ENCODE measurements at regions not wholly inside any gene's neighbourhood (a gene's known extent, or its start where the extent isn't known, plus 50 kb on each side); places are given as distances from the start of the nearest gene placed in this dataset.

DNA sequence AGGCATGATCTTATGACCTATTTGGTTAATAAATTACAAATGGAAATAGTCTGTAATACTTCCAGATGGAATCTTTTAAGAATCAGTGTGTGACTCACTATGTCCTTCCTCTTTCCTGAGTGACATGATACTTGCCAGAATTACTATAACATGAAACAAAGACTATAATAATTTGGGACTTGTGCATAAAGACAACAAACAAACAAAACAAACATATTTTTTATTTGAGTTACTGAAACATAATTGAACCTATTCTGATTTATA, 1268.1 kb downstream of the OTOL1 start:
- Histone ChIP-seq H3K9me3 (ENCODE audit: insufficient read depth, low read depth, low read length) (peaks cover 21% of the 10 kb centered on the region), H3K27me3 (ENCODE audit: insufficient read depth, low read length) (no peaks in the 10 kb centered on the region), H3K4me3 (ENCODE audit: low read length) (no peak overlapping the region), H3K4me1 (ENCODE audit: insufficient read depth, low read length) (no peaks in the 10 kb centered on the region), H3K36me3 (ENCODE audit: insufficient read depth, low read length) (no peaks in the 10 kb centered on the region), H3K9ac (ENCODE audit: low read depth, low read length) (no peak overlapping the region), H3K27ac (ENCODE audit: low read depth, low read length) (no peak overlapping the region)

DNA sequence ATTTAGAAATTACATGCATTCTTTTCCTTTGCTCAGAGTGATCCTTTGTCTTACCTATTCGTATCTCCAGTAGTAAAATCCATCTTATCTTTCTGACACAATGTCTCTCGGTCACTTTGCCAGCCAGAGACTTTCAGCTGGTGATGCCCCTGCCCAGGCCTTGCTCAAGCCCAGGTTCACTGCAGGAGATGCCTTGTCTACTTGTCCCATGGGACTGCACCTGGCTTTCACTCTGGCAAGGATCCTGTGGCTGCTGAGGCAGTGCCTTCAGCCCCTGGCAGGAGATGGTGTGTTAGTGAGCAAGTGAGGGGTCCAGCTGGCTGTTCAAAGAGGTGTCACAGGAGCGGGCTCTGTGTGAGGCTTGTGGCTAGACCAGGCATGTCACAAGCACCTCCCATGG, 1268.9 kb downstream of the OTOL1 start:
- no peaks in the 10 kb centered on the region for H3K27me3 ChIP-seq (ENCODE audit: insufficient read depth, low read length)
- H3K36me3 ChIP-seq (ENCODE audit: insufficient read depth, low read length), result no peaks in the 10 kb centered on the region
- H3K9ac ChIP-seq (ENCODE audit: low read depth, low read length), result no peak overlapping the region
- 93% methylated on average over 3 of the region's 3 CpGs for WGBS
- no peaks in the 10 kb centered on the region for H3K4me1 ChIP-seq (ENCODE audit: insufficient read depth, low read length)
- H3K9me3 ChIP-seq (ENCODE audit: insufficient read depth, low read depth, low read length), result peaks cover 21% of the 10 kb centered on the region
- H3K27ac ChIP-seq (ENCODE audit: low read depth, low read length), result no peak overlapping the region
- H3K4me3 ChIP-seq (ENCODE audit: low read length), result no peak overlapping the region

DNA sequence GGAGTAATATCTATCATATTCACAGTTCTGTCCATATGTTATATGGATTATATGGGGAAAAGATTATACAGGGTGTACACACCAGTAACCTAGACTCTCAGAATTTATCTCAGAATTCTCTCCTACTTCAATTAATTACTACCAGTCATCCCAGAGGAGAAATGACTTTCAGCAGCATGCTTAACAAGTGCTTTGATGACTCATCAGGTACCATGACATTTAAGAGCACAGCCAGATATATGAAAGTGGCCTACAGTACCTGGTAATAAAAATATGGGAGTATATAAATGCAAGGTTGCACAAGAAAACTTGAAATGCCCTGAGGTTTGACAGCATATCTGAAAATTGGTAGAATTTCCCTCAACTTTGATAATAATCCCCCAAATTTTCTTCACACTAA, 1273.0 kb downstream of the OTOL1 start:
- Histone ChIP-seq H3K9me3 (ENCODE audit: insufficient read depth, low read depth, low read length) (peaks cover 21% of the 10 kb centered on the region), H3K9ac (ENCODE audit: low read depth, low read length) (no peak overlapping the region), H3K27me3 (ENCODE audit: insufficient read depth, low read length) (no peaks in the 10 kb centered on the region), H3K4me3 (ENCODE audit: low read length) (no peak overlapping the region), H3K27ac (ENCODE audit: low read depth, low read length) (no peak overlapping the region), H3K36me3 (ENCODE audit: insufficient read depth, low read length) (no peaks in the 10 kb centered on the region), H3K4me1 (ENCODE audit: insufficient read depth, low read length) (peaks cover 7% of the 10 kb centered on the region)

DNA sequence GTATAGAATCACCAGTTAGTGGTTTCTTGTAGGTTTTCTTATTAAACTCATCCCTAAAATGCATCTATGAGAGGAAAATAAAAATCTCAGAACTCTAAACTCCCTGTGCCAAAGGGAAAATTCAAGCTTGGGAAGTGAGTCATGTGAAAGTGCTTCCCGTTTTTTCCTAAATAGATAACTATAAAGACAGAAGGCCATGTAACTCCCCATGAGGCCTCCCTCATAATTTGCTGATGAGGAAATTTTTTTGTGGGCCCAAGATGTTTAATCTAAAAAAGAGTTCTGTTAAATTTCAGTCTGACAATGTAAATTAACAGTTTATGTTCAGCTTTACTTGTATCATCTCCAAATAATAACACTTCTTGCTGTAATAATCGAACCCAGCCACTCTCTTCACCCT, 1273.9 kb downstream of the OTOL1 start:
- Histone ChIP-seq H3K27ac (ENCODE audit: low read depth, low read length) (no peak overlapping the region), H3K9ac (ENCODE audit: low read depth, low read length) (no peak overlapping the region), H3K36me3 (ENCODE audit: insufficient read depth, low read length) (no peaks in the 10 kb centered on the region), H3K27me3 (ENCODE audit: insufficient read depth, low read length) (no peaks in the 10 kb centered on the region), H3K4me3 (ENCODE audit: low read length) (no peak overlapping the region), H3K4me1 (ENCODE audit: insufficient read depth, low read length) (peaks cover 16% of the 10 kb centered on the region), H3K9me3 (ENCODE audit: insufficient read depth, low read depth, low read length) (peaks cover 15% of the 10 kb centered on the region)
- 96% methylated on average over 2 of the region's 2 CpGs for WGBS

DNA sequence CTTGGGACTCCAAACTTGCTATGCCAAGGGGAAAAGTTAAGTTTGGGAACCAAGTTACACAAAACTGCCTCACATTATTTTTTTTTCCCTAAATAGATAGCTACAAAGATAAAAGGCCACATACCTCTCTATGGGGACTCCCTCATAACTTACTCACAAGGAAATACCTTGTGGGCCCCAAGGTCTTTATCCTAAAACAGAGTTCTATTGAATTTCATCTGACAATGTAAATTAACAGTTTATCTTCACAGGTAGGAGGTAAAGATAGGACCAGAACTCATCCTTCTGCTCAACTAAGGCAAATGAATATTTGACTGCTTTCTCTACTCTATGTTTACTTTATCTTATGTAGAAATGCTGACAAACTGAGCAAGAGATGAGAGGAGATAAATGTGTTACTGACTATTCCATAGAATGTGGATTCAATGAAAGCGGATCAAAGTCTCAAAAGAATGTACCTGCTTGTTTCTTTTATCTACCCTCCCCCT, 1278.0 kb downstream of the OTOL1 start:
- Histone ChIP-seq H3K27me3 (ENCODE audit: insufficient read depth, low read length) (no peaks in the 10 kb centered on the region), H3K36me3 (ENCODE audit: insufficient read depth, low read length) (no peaks in the 10 kb centered on the region), H3K4me1 (ENCODE audit: insufficient read depth, low read length) (peaks cover 19% of the 10 kb centered on the region), H3K27ac (ENCODE audit: low read depth, low read length) (peak overlapping the region; percentile 60; the same call in 1 of the 2 replicates), H3K9me3 (ENCODE audit: insufficient read depth, low read depth, low read length) (no peaks in the 10 kb centered on the region), H3K9ac (ENCODE audit: low read depth, low read length) (no peak overlapping the region), H3K4me3 (ENCODE audit: low read length) (no peak overlapping the region)
- WGBS, result 64% methylated on average over 1 of the region's 1 CpG

DNA sequence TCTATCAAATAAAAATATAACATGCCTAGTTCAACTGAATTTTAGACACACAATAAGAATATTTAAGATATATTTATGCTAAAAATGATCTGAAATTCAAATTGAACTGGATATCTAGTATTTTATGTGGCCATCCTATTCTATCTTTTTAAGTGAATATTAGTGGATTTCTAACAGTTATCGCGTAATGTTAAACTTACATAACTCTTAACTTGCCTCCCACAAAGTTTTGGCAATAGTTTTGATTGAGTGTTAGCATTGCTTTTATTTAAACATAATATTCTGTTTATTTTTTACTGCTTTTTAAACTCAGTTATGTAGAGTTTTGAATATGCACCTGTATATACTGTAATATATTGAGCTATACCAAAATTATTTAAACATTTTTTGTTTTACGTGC, 1279.5 kb downstream of the OTOL1 start:
- Histone ChIP-seq H3K36me3 (ENCODE audit: insufficient read depth, low read length) (no peaks in the 10 kb centered on the region), H3K9ac (ENCODE audit: low read depth, low read length) (no peak overlapping the region), H3K27ac (ENCODE audit: low read depth, low read length) (no peak overlapping the region), H3K27me3 (ENCODE audit: insufficient read depth, low read length) (no peaks in the 10 kb centered on the region), H3K9me3 (ENCODE audit: insufficient read depth, low read depth, low read length) (no peaks in the 10 kb centered on the region), H3K4me1 (ENCODE audit: insufficient read depth, low read length) (peaks cover 19% of the 10 kb centered on the region), H3K4me3 (ENCODE audit: low read length) (no peak overlapping the region)
- WGBS, result 71% methylated on average over 1 of the region's 3 CpGs

DNA sequence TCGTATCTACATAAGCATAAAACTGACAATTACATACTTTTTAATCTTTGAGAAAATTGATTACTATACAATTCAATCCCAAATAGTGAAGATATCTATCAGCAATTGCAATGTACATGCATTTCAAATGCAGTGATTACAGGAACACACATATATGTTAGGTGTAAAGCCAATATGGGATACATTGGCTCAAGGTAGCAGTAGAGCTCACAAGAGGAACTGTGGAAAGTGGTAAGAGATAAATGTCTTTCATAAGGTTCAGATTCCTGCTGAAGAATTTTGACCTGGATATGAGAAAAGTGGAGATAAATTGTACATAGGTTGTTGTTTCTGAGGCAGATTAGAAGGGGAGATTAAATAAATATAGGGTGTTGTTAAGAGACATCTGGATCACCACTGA, 1280.5 kb downstream of the OTOL1 start:
- no peaks in the 10 kb centered on the region for H3K9me3 ChIP-seq (ENCODE audit: insufficient read depth, low read depth, low read length)
- no peak overlapping the region for H3K27ac ChIP-seq (ENCODE audit: low read depth, low read length)
- no peaks in the 10 kb centered on the region for H3K36me3 ChIP-seq (ENCODE audit: insufficient read depth, low read length)
- WGBS, result no CpG with 5 or more reads among the region's 1 CpG
- H3K4me3 ChIP-seq (ENCODE audit: low read length), result no peak overlapping the region
- no peaks in the 10 kb centered on the region for H3K27me3 ChIP-seq (ENCODE audit: insufficient read depth, low read length)
- no peak overlapping the region for H3K9ac ChIP-seq (ENCODE audit: low read depth, low read length)
- peaks cover 19% of the 10 kb centered on the region for H3K4me1 ChIP-seq (ENCODE audit: insufficient read depth, low read length)

DNA sequence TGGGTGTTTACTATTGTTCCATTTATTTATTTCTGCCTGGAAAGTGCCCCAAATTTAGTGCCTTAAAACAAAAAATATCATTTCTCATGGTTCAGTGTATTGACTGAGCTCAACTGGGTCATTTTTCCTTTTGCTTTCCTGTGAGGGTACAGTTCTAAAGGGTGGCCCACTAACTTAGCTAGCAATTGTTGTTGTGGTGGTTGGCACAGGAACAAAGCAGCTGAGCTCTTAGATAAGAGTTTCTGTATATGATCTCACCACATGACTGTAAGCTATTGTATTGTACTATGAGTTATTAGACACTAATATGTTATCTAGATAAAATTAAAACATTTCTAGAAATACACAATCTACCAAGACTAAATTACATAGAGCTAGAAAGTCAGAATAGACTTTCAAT, 1283.7 kb downstream of the OTOL1 start:
- H3K27ac ChIP-seq (ENCODE audit: low read depth, low read length), result no peak overlapping the region
- H3K4me3 ChIP-seq (ENCODE audit: low read length), result no peak overlapping the region
- peaks cover 5% of the 10 kb centered on the region for H3K4me1 ChIP-seq (ENCODE audit: insufficient read depth, low read length)
- no peak overlapping the region for H3K9ac ChIP-seq (ENCODE audit: low read depth, low read length)
- no peaks in the 10 kb centered on the region for H3K27me3 ChIP-seq (ENCODE audit: insufficient read depth, low read length)
- peaks cover 8% of the 10 kb centered on the region for H3K9me3 ChIP-seq (ENCODE audit: insufficient read depth, low read depth, low read length)
- H3K36me3 ChIP-seq (ENCODE audit: insufficient read depth, low read length), result no peaks in the 10 kb centered on the region

DNA sequence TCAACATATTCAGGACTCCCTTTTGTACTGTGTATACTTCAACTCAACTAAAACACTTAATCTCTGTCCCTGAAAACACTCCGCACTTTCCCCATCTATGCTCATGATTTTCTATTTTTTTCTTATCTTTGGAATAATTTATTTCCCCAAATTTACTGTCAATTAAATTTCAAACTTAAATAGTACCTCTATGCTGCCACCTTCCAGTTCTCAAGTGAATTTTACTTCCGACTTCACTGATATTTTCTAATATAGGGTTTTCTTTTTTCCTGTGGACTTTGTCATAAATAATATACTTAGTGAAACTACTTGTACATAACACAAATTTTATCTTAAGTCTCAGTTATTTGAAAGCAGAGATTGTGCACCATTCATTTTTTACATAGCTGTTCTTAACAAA, 1303.3 kb downstream of the OTOL1 start:
- Histone ChIP-seq H3K4me1 (ENCODE audit: insufficient read depth, low read length) (peaks cover 4% of the 10 kb centered on the region; the same call in 1 of the 2 replicates), H3K4me3 (ENCODE audit: low read length) (no peak overlapping the region), H3K9me3 (ENCODE audit: insufficient read depth, low read depth, low read length) (no peaks in the 10 kb centered on the region), H3K27me3 (ENCODE audit: insufficient read depth, low read length) (no peaks in the 10 kb centered on the region), H3K36me3 (ENCODE audit: insufficient read depth, low read length) (no peaks in the 10 kb centered on the region), H3K9ac (ENCODE audit: low read depth, low read length) (no peak overlapping the region), H3K27ac (ENCODE audit: low read depth, low read length) (no peak overlapping the region)
- 96% methylated on average over 1 of the region's 2 CpGs for WGBS

DNA sequence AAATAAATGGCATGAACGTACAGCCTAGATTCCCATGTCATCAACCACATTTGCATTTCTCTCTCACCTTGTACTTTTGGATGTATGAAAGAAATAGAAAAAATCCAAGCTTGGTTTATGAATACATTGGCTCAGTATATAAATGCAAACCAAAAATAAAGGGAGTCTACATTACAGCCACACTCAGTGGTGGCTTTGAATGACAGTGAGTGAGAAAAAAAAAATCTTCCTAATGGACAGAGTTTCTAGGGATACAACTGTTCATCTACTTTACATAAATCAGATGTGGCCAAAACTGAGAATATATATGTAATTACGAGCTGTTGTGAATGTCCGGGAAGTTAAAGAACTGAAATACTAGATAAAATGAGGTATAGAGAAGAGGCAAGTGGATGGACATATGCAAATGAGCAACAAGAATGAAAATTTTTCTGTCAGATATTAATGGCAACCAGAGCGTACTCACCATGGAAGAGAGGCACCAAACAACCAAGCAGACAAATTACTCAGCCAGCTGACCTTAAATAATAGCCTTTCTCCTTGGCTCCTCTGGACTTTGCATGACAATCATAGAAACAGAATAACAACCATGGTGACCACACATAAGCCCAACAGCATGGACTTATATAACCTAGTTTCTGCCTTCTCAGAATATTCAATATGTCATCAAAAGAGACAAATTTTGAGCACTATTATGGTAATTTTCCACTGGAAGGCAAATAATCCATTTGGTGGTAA, 1305.8 kb downstream of the OTOL1 start:
- Histone ChIP-seq H3K27me3 (ENCODE audit: insufficient read depth, low read length) (no peaks in the 10 kb centered on the region), H3K4me3 (ENCODE audit: low read length) (no peak overlapping the region), H3K9me3 (ENCODE audit: insufficient read depth, low read depth, low read length) (no peaks in the 10 kb centered on the region), H3K9ac (ENCODE audit: low read depth, low read length) (no peak overlapping the region), H3K4me1 (ENCODE audit: insufficient read depth, low read length) (peaks cover 4% of the 10 kb centered on the region; the same call in 1 of the 2 replicates), H3K36me3 (ENCODE audit: insufficient read depth, low read length) (no peaks in the 10 kb centered on the region), H3K27ac (ENCODE audit: low read depth, low read length) (no peak overlapping the region)
- 98% methylated on average over 4 of the region's 4 CpGs for WGBS

DNA sequence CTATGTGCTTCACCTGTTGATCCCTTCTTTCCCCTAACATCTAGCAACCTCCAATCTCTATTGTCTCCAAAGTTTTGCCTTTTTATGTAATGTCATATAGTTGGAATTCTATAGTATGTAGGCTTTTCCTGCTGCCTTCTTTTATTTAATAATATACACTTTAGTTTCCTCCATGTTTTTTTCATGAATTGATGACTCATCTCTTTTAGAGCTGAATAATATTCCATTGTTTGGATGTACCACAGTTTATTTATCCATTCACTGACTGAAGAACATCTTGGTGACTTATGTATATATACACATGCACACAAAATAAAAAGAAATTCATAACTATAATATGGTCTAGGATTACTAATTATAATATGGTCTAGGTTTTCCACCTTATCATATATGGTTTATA, 1314.2 kb downstream of the OTOL1 start:
- Histone ChIP-seq H3K9ac (ENCODE audit: low read depth, low read length) (no peak overlapping the region), H3K4me1 (ENCODE audit: insufficient read depth, low read length) (no peaks in the 10 kb centered on the region), H3K27ac (ENCODE audit: low read depth, low read length) (no peak overlapping the region)

DNA sequence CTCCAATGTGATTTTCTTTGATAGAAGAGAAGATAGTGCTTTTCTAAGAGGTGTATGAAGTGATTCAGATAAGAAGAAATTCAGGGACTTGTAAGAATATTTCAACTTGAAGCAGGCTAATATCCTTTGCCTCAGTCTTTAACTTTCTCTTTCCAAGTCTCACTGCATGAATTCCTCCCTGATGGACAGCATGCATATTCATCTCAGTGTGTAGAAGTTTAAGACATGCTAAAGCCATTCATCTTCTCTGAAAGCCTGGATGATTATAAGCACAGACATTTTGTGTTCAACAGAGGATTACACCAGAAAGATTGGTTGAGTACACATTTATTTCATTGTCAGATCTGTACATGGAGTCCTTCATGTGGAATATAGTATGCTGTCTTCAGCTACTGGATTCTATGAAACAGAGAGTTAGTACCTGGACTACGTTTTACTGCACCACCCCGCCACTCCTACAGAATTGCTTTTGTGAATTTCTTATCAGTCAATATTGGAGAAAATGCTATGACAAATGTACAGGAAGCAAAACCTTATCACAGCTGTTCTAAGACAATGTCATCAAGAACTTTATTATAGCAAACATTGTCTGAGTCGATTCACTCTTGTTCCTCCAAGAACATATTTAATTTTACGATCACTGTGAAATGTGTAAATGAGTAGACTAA, 1346.1 kb downstream of the OTOL1 start:
- H3K27me3 ChIP-seq (ENCODE audit: insufficient read depth, low read length), result no peaks in the 10 kb centered on the region
- no peak overlapping the region for H3K4me3 ChIP-seq (ENCODE audit: low read length)
- no peak overlapping the region for H3K27ac ChIP-seq (ENCODE audit: low read depth, low read length)
- no peak overlapping the region for H3K9ac ChIP-seq (ENCODE audit: low read depth, low read length)
- H3K9me3 ChIP-seq (ENCODE audit: insufficient read depth, low read depth, low read length), result no peaks in the 10 kb centered on the region
- H3K36me3 ChIP-seq (ENCODE audit: insufficient read depth, low read length), result no peaks in the 10 kb centered on the region
- 94% methylated on average over 3 of the region's 4 CpGs for WGBS
- no peaks in the 10 kb centered on the region for H3K4me1 ChIP-seq (ENCODE audit: insufficient read depth, low read length)

More for the DNA sequence above, 1314.2 kb downstream of the OTOL1 start:
- H3K36me3 ChIP-seq (ENCODE audit: insufficient read depth, low read length), result no peaks in the 10 kb centered on the region
- no peak overlapping the region for H3K4me3 ChIP-seq (ENCODE audit: low read length)
- peaks cover 9% of the 10 kb centered on the region for H3K9me3 ChIP-seq (ENCODE audit: insufficient read depth, low read depth, low read length)
- no peaks in the 10 kb centered on the region for H3K27me3 ChIP-seq (ENCODE audit: insufficient read depth, low read length)

All from HUES64 (cell line).